SU-DHL-6 (cell line): ENCODE measurements at regions not wholly inside any gene's neighbourhood (a gene's known extent, or its start where the extent isn't known, plus 50 kb on each side); places are given as distances from the start of the nearest gene placed in this dataset.

Experiments
- H2AFZ ChIP-seq: fragments of 200-600 bp; sonication (generic); 2 replicates; pipeline ENCODE4 v1.6.1; 2014; ENCODE audit warnings: low read depth, mild to moderate bottlenecking, moderate library complexity, mixed read lengths, antibody characterized with exemption, low read length; ENCODE audit not compliant: severe bottlenecking
- H3F3A ChIP-seq: fragments of 200-600 bp; shearing (Covaris generic); 2 replicates; pipeline ENCODE4 v1.6.0; 2016; ENCODE audit warnings: antibody characterized with exemption, mild to moderate bottlenecking; ENCODE audit not compliant: insufficient read depth
- H3K27ac ChIP-seq: fragments of 200-600 bp; sonication (generic); 2 replicates; pipeline ENCODE4 v1.5.1; 2016; ENCODE audit warnings: low read depth, mild to moderate bottlenecking, low read length, moderate library complexity, mixed read lengths
- H3K27me3 ChIP-seq: fragments of 200-600 bp; sonication (generic), shearing (Covaris generic); 2 replicates; pipeline ENCODE4 v1.6.0; 2014; ENCODE audit warnings: mild to moderate bottlenecking, low read length
- H3K36me3 ChIP-seq: fragments of 200-600 bp; sonication (generic); 2 replicates; pipeline ENCODE4 v1.6.1; 2014; ENCODE audit warnings: mild to moderate bottlenecking, low read length, mixed read lengths
- H3K4me2 ChIP-seq: fragments of 300-600, 200-600 bp; shearing (Covaris generic), sonication (generic); 2 replicates; pipeline ENCODE4 v1.6.0; 2014; ENCODE audit warnings: low read length, low read depth, mild to moderate bottlenecking; ENCODE audit not compliant: poor library complexity, severe bottlenecking
- H3K4me3 ChIP-seq: fragments of 200-600 bp; sonication (generic); 2 replicates; pipeline ENCODE4 v1.5.1; 2014; ENCODE audit warnings: antibody characterized with exemption, low read length, mild to moderate bottlenecking, mixed read lengths; ENCODE audit not compliant: insufficient read depth, poor library complexity, severe bottlenecking
- H3K79me2 ChIP-seq: fragments of 200-600 bp; sonication (generic); 2 replicates; pipeline ENCODE4 v1.6.1; 2014; ENCODE audit warnings: mild to moderate bottlenecking, low read length, moderate library complexity; ENCODE audit not compliant: insufficient read depth
- H3K9ac ChIP-seq: fragments of 200-600 bp; sonication (generic); 2 replicates; pipeline ENCODE4 v1.7.0; 2014; ENCODE audit warnings: mild to moderate bottlenecking, low read length
- H3K9me2 ChIP-seq: fragments of 200-600 bp; sonication (generic); replicated peaks from 2 replicates; pipeline ENCODE4 v1.6.1; 2014; ENCODE audit warnings: low read length; ENCODE audit not compliant: insufficient read depth
- H3K9me3 ChIP-seq: fragments of 200-600 bp; sonication (generic); 2 replicates; pipeline ENCODE4 v1.6.1; 2014; ENCODE audit warnings: low read length, mixed read lengths; ENCODE audit not compliant: insufficient read depth
- H4K20me1 ChIP-seq: fragments of 200-600 bp; sonication (generic); 2 replicates; pipeline ENCODE4 v1.6.1; 2014; ENCODE audit warnings: low read depth, mild to moderate bottlenecking, antibody characterized with exemption, low read length, moderate library complexity, mixed read lengths
- CTCF ChIP-seq: fragments of 200-600 bp; sonication (generic); IDR thresholded peaks from one replicate; pipeline ENCODE4 v1.5.1; 2017; ENCODE audit warnings: antibody characterized with exemption, mild to moderate bottlenecking, low read length, moderate library complexity; ENCODE audit not compliant: insufficient read depth, poor library complexity, severe bottlenecking
- EZH2phosphoT487 ChIP-seq: fragments of 200-600 bp; sonication (generic), shearing (Covaris generic); conservative IDR thresholded peaks from 2 replicates; pipeline ENCODE4 v1.6.1; 2018; ENCODE audit warnings: mild to moderate bottlenecking, antibody characterized with exemption, low read length, moderate library complexity, mixed read lengths

DNA sequence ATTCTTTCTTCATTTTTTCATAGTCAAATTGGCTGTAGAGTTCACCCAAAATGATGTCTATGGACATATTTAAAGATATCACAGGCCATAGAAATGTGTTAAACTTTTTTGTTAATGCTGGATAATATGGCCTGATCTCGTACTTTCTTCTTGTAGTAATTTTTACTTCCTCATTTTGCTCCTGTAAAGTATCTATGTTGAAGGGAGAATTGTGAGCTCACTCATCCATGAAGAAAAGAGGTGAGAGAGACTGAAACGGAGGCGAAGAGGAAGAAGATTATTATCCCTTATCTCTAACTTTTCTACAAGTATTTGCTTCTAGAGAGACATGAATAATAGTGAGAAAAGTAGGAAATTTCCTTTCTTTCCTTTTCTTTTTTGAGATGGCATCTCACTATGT is 613.8 kb upstream of the TBL1XR1 start:
- H3K4me2 ChIP-seq = no peak overlapping the region
- TF ChIP-seq CTCF = no peak
- no peak for TF ChIP-seq EZH2phosphoT487
- no peaks in the 10 kb centered on the region for H4K20me1 ChIP-seq
- no peaks in the 10 kb centered on the region for H3K79me2 ChIP-seq
- H3K27ac ChIP-seq = no peak overlapping the region
- no peaks in the 10 kb centered on the region for H3K9me2 ChIP-seq
- no peak overlapping the region for H2AFZ ChIP-seq
- H3K4me3 ChIP-seq = no peak overlapping the region
- no peak overlapping the region for H3K9ac ChIP-seq
- no peaks in the 10 kb centered on the region for H3K36me3 ChIP-seq
- no peaks in the 10 kb centered on the region for H3K9me3 ChIP-seq
- no peaks in the 10 kb centered on the region for H3F3A ChIP-seq
- H3K27me3 ChIP-seq = no peaks in the 10 kb centered on the region

DNA sequence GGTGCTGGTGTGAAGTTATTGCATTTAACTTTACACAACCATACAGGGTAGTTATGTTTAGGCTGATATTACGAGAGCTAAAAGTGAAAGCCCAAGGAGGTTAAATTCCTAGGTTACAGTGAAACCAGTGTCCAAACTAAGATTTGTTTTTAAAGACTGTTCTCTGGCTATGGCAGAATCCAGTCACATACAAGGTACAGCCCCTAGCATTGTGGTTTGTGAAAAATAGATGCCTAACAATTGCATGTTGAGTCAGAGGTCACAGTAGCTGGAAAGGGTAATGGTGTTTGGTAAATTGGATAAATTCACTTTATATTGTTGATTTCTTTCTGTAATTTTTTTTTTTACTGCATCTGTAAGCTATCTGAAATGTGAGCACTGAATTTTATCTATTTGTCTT is 614.6 kb upstream of the TBL1XR1 start:
- Histone ChIP-seq H3F3A (no peaks in the 10 kb centered on the region), H3K27me3 (no peaks in the 10 kb centered on the region), H3K36me3 (no peaks in the 10 kb centered on the region), H2AFZ (no peak overlapping the region), H3K79me2 (no peaks in the 10 kb centered on the region), H4K20me1 (no peaks in the 10 kb centered on the region), H3K9me2 (no peaks in the 10 kb centered on the region), H3K9me3 (no peaks in the 10 kb centered on the region), H3K9ac (no peak overlapping the region), H3K4me3 (no peak overlapping the region), H3K4me2 (no peak overlapping the region), H3K27ac (no peak overlapping the region)
- TF ChIP-seq CTCF = no peak
- no peak for TF ChIP-seq EZH2phosphoT487

GRCh38 chr3:177812492-177812891 is 615.2 kb upstream of the TBL1XR1 start:
- Histone ChIP-seq H3K9ac (no peak overlapping the region), H3K4me2 (no peak overlapping the region), H3K27me3 (no peaks in the 10 kb centered on the region), H3K4me3 (no peak overlapping the region), H3K79me2 (no peaks in the 10 kb centered on the region), H3K9me3 (no peaks in the 10 kb centered on the region), H3K27ac (no peak overlapping the region), H3K36me3 (no peaks in the 10 kb centered on the region), H4K20me1 (no peaks in the 10 kb centered on the region), H3K9me2 (no peaks in the 10 kb centered on the region), H3F3A (no peaks in the 10 kb centered on the region), H2AFZ (no peak overlapping the region)
- TF ChIP-seq EZH2phosphoT487 (no peak), CTCF (no peak)

DNA sequence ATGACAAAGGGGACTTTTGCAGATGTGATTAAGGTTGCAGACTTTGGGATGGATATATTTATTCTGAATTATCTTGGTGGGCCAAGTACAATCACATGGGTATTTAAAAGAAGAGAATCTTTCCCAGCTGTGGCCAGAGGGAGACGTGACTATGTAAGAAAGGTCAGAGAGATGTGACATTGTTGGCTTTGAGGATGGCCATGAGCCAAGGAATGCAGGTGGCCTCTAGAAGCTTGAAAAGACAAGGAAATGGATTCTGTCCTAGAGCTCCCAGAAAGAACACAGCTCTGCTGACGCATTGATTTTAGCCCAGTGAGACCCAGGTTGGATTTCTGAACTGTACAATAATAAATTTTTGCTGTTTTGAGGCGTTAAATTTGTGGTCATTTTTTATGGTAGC is 616.0 kb upstream of the TBL1XR1 start:
- no peak overlapping the region for H3K4me2 ChIP-seq
- H3K27me3 ChIP-seq = no peaks in the 10 kb centered on the region
- H3K36me3 ChIP-seq = no peaks in the 10 kb centered on the region
- H3K9me2 ChIP-seq = no peaks in the 10 kb centered on the region
- no peak overlapping the region for H3K27ac ChIP-seq
- no peak overlapping the region for H3K4me3 ChIP-seq
- H3K9ac ChIP-seq = no peak overlapping the region
- H2AFZ ChIP-seq = no peak overlapping the region
- no peaks in the 10 kb centered on the region for H4K20me1 ChIP-seq
- no peaks in the 10 kb centered on the region for H3K9me3 ChIP-seq
- TF ChIP-seq CTCF = no peak
- no peak for TF ChIP-seq EZH2phosphoT487
- no peaks in the 10 kb centered on the region for H3F3A ChIP-seq
- H3K79me2 ChIP-seq = no peaks in the 10 kb centered on the region
